HG03442 (cell line): ENCODE measurements at regions not wholly inside any gene's neighbourhood (a gene's known extent, or its start where the extent isn't known, plus 50 kb on each side); places are given as distances from the start of the nearest gene placed in this dataset.
"Not testable (repeated sequence)": the region's sequence is repeated elsewhere in the genome, so short reads cannot be mapped to it uniquely, and the experiment has no call there.

Experiments used
- ATAC-seq: cut with Tn5 transposase; IDR thresholded peaks from one replicate; pipeline ENCODE4 v1.9.1; 2021; ENCODE audit warnings: mild to moderate bottlenecking, moderate library complexity; ENCODE audit not compliant: unreplicated experiment

DNA sequence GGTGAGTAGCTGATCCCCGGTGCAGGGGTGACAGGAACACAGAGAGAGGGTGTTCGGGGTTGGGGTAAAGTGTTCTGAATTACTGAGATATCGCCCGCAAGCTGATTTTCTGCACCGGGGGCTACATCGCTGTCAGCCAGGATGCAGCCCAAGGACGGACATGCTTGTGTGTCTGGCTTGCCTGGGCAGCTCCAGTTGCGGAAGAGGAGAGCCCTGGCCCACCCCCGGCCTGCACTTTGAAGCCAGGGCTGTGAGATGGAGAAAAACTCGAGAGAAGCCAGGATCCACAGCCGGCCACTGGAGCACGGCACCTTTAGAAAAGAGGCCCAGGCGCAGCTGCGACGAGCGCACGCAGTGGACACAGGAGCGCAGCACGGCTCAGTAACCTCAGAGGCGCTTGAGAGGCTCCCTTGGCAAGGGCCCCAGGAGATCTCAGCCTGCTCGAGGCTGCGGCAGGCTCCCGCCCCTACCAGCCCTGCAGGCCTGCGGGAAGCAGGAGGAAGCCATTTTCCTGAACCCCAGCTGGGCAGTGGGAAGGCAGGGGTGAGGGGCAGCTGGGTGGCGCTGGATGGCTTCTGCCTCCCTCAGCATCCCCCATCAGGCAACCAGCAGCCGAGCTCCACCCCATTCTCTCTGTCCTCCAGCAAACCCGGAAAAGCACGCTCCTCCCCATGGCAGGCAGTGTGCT lies 59.2 kb downstream of the C9orf50 start:
- no peak for ATAC-seq

- no peak for ATAC-seq
These were observed 60.0 kb downstream of the C9orf50 start for GRCh38 chr9:129560881-129561306.

DNA sequence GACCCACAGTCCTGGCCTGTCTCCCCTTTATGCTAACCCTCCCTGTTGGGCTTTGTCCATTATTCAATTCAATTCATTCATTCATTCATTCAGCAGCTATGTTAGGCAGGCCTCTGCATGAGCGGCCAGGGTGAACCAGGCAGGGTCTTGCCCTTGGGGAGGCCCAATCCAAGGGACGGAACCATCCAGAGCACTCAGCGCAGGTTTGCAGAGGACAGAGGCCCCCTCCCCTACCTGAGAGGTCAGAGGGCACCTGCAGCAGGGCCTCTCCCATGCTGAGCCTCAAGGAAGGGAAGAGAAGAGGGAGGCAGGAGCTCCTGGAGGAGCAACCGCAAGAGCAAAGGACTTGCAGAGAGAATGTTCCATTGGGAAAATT lies 61.4 kb downstream of the C9orf50 start:
- no peak for ATAC-seq

- ATAC-seq = no peak
These were observed 62.1 kb downstream of the C9orf50 start for GRCh38 chr9:129558551-129559505.

- no peak for ATAC-seq
These were observed 62.8 kb downstream of the C9orf50 start for GRCh38 chr9:129558063-129558550.

- no peak for ATAC-seq
These were observed 63.5 kb downstream of the C9orf50 start for GRCh38 chr9:129557192-129558036.

GRCh38 chr9:129556491-129557191 lies 64.3 kb downstream of the C9orf50 start:
- no peak for ATAC-seq

DNA sequence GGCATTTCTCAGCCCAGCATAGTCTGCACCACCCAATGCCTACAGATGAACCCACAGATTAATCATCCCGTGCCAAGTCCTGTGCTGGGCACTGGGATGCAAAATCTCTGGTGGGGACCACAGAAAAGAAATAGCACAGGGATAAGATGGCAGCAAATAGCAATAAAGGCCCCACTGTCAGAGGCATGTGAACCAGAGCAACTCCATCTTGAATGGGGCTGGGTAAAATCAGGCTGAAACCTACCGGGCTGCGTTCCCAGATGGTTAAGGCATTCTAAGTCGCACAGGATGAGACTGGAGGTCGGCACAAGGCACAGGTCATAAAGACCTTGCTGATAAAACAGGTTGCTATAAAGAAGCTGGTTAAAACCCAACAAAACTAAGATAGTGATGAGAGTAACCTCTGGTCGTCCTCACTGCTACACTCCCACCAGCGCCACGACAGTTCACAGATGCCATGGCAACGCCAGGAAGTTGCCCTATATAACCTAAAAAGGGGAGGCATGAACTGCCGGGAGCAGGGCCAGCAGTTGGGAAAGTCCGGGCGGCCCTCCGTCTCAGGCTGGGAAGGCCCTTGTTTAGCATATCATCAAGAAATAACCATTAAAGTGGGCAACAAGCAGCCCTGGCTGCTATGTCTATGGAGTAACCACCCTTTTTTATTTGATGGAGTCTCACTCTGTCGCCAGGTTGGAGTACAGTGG lies 65.2 kb downstream of the C9orf50 start:
- no peak for ATAC-seq

- ATAC-seq = no peak
These were observed 66.3 kb downstream of the C9orf50 start for GRCh38 chr9:129554649-129555048.

GRCh38 chr9:129553277-129553676 lies 67.6 kb downstream of the C9orf50 start:
- no peak for ATAC-seq

GRCh38 chr9:129552064-129552463 lies 68.8 kb downstream of the C9orf50 start:
- no peak for ATAC-seq

- ATAC-seq = no peak
These were observed 69.4 kb downstream of the C9orf50 start for GRCh38 chr9:129551393-129551973.

- ATAC-seq = not testable (repeated sequence)
These were observed 69.9 kb downstream of the C9orf50 start for GRCh38 chr9:129550977-129551376.

- ATAC-seq = no peak
These were observed 70.6 kb downstream of the C9orf50 start for GRCh38 chr9:129550199-129550839.

DNA sequence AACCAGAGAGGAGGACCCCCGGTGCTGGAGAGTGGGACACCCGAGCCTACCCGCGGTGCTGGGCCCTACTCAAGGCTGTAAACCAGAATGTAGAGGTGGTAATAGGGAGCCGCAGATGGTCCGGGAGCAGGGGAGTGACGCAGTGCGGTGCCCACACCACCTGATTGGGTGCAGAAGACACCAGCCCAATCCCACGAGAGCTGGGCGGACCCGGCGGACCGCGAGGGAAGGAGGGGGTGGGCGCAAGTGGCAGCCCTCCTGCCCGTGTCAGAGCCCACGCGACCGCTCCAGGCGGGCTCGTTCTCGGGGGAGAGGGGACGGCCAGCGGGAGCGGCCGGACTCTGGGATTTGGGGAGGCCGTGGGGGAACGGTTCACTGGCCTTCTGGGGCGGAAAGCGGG lies 71.2 kb downstream of the C9orf50 start:
- no peak for ATAC-seq

GRCh38 chr9:129549139-129549538 lies 71.8 kb downstream of the C9orf50 start:
- ATAC-seq = no peak

GRCh38 chr9:129548571-129549135 lies 72.2 kb downstream of the C9orf50 start:
- ATAC-seq = no peak

DNA sequence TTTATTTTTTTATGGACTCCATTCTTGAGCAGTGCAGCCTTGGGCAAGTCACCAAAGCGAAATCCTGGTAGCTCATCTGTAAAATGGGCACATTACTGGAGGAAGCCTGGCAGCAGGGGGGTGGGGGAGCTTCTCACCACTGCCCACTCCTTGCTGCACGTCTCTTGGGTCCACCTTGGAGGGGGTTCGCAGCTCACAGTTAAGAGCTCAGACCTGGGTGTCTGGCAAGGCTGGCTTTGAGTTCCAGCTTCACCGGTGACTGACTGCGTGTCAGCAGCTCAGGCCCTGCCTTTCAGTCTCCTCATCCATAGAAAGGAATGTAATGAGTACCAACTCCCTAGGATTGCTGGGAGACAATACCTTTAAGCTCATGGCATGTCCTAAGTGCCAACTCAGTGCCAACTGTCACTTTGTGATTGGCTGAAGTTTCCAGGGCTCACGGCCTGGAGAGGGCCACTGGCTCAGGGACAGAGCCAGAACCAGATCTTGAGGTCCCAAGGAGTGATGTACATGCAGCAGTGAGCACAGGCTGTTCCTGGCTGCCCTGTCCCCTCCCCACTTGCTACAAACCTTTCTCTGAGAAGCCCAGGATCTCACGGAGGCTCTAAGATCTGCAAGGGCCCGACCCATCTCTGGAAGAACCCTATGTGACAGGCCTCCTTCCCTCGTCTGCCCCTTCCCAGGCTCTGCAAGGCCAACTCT lies 72.9 kb downstream of the C9orf50 start:
- ATAC-seq = no peak
